ENCODE measurements at regions not wholly inside any gene's neighbourhood (a gene's known extent, or its start where the extent isn't known, plus 50 kb on each side); places are given as distances from the start of the nearest gene placed in this dataset.
"Not testable (repeated sequence)": the region's sequence is repeated elsewhere in the genome, so short reads cannot be mapped to it uniquely, and the experiment has no call there.

GRCh38 chrX:92081250-92081649, 302.1 kb downstream of the PCDH11X start:
- H3K4me3 Mint-ChIP-seq; H3K27ac Mint-ChIP-seq (ENCODE audit: unreplicated experiment): not testable (repeated sequence)

GRCh38 chrX:92090756-92091155, 311.6 kb downstream of the PCDH11X start:
- DNase-seq (ENCODE audit: low read depth, low spot score) = not testable (repeated sequence)

More at GRCh38 chrX:92081250-92081649, 302.1 kb downstream of the PCDH11X start:
- H3K27me3 Mint-ChIP-seq (ENCODE audit: low read depth); H3K36me3 Mint-ChIP-seq (ENCODE audit: low read depth); DNase-seq (ENCODE audit: low read depth, low spot score); H3K4me1 Mint-ChIP-seq; H3K9me3 Mint-ChIP-seq: not testable (repeated sequence)

GRCh38 chrX:92098136-92098535, 319.0 kb downstream of the PCDH11X start:
- not testable (repeated sequence) for H3K27ac Mint-ChIP-seq (ENCODE audit: unreplicated experiment); DNase-seq (ENCODE audit: low read depth, low spot score); H3K36me3 Mint-ChIP-seq (ENCODE audit: low read depth); H3K9me3 Mint-ChIP-seq; H3K4me1 Mint-ChIP-seq; H3K4me3 Mint-ChIP-seq
- H3K27me3 Mint-ChIP-seq (ENCODE audit: low read depth) = peaks cover 22% of the 10 kb centered on the region

More at GRCh38 chrX:92090756-92091155, 311.6 kb downstream of the PCDH11X start:
- not testable (repeated sequence) for H3K27ac Mint-ChIP-seq (ENCODE audit: unreplicated experiment); H3K4me3 Mint-ChIP-seq; H3K36me3 Mint-ChIP-seq (ENCODE audit: low read depth); H3K9me3 Mint-ChIP-seq; H3K27me3 Mint-ChIP-seq (ENCODE audit: low read depth)
- peaks cover 16% of the 10 kb centered on the region for H3K4me1 Mint-ChIP-seq

GRCh38 chrX:92100095-92100494, 320.9 kb downstream of the PCDH11X start:
- Mint-ChIP-seq H3K36me3 (ENCODE audit: low read depth) (peaks cover 10% of the 10 kb centered on the region), H3K27me3 (ENCODE audit: low read depth) (peaks cover 42% of the 10 kb centered on the region)
- DNase-seq (ENCODE audit: low read depth, low spot score); H3K4me1 Mint-ChIP-seq; H3K4me3 Mint-ChIP-seq; H3K9me3 Mint-ChIP-seq; H3K27ac Mint-ChIP-seq (ENCODE audit: unreplicated experiment): not testable (repeated sequence)

- not testable (repeated sequence) for H3K27ac Mint-ChIP-seq (ENCODE audit: unreplicated experiment); H3K4me3 Mint-ChIP-seq; DNase-seq (ENCODE audit: low read depth, low spot score); H3K4me1 Mint-ChIP-seq; H3K9me3 Mint-ChIP-seq
- Mint-ChIP-seq H3K27me3 (ENCODE audit: low read depth) (peaks cover 49% of the 10 kb centered on the region), H3K36me3 (ENCODE audit: low read depth) (peaks cover 10% of the 10 kb centered on the region)
Measured at GRCh38 chrX:92105693-92106092, 326.5 kb downstream of the PCDH11X start.

GRCh38 chrX:92106671-92107070, 327.5 kb downstream of the PCDH11X start:
- H3K36me3 Mint-ChIP-seq (ENCODE audit: low read depth) = peaks cover 10% of the 10 kb centered on the region
- not testable (repeated sequence) for H3K4me1 Mint-ChIP-seq; H3K27ac Mint-ChIP-seq (ENCODE audit: unreplicated experiment)

GRCh38 chrX:92110410-92110911, 331.3 kb downstream of the PCDH11X start:
- not testable (repeated sequence) for H3K27ac Mint-ChIP-seq (ENCODE audit: unreplicated experiment); DNase-seq (ENCODE audit: low read depth, low spot score); H3K9me3 Mint-ChIP-seq; H3K4me1 Mint-ChIP-seq; H3K36me3 Mint-ChIP-seq (ENCODE audit: low read depth); H3K4me3 Mint-ChIP-seq; H3K27me3 Mint-ChIP-seq (ENCODE audit: low read depth)

More at GRCh38 chrX:92106671-92107070, 327.5 kb downstream of the PCDH11X start:
- not testable (repeated sequence) for DNase-seq (ENCODE audit: low read depth, low spot score); H3K9me3 Mint-ChIP-seq; H3K4me3 Mint-ChIP-seq
- H3K27me3 Mint-ChIP-seq (ENCODE audit: low read depth) = peaks cover 46% of the 10 kb centered on the region

- H3K4me3 Mint-ChIP-seq; H3K27me3 Mint-ChIP-seq (ENCODE audit: low read depth); DNase-seq (ENCODE audit: low read depth, low spot score); H3K36me3 Mint-ChIP-seq (ENCODE audit: low read depth); H3K9me3 Mint-ChIP-seq; H3K4me1 Mint-ChIP-seq; H3K27ac Mint-ChIP-seq (ENCODE audit: unreplicated experiment): not testable (repeated sequence)
Measured at GRCh38 chrX:92117701-92118100, 338.5 kb downstream of the PCDH11X start.

- H3K27me3 Mint-ChIP-seq (ENCODE audit: low read depth); DNase-seq (ENCODE audit: low read depth, low spot score); H3K27ac Mint-ChIP-seq (ENCODE audit: unreplicated experiment); H3K4me1 Mint-ChIP-seq; H3K4me3 Mint-ChIP-seq; H3K9me3 Mint-ChIP-seq; H3K36me3 Mint-ChIP-seq (ENCODE audit: low read depth): not testable (repeated sequence)
Measured at GRCh38 chrX:92163035-92163434, 383.9 kb downstream of the PCDH11X start.

GRCh38 chrX:92209936-92210335, 430.8 kb downstream of the PCDH11X start:
- H3K4me1 Mint-ChIP-seq = no peaks in the 10 kb centered on the region
- no peak overlapping the region for H3K4me3 Mint-ChIP-seq
- no peaks in the 10 kb centered on the region for H3K27me3 Mint-ChIP-seq (ENCODE audit: low read depth)
- H3K36me3 Mint-ChIP-seq (ENCODE audit: low read depth) = peaks cover 8% of the 10 kb centered on the region
- no peak for TF ChIP-seq CTCF (conservative IDR thresholded peaks at IDR 0.05)
- peaks cover 13% of the 10 kb centered on the region for H3K9me3 Mint-ChIP-seq
- no peak for DNase-seq (ENCODE audit: low read depth, low spot score)
- H3K27ac Mint-ChIP-seq (ENCODE audit: unreplicated experiment) = no peak overlapping the region

Measured in neural crest cell (in vitro differentiated cells).